Fibroblast of skin of left quadriceps (primary cell): ENCODE measurements at regions not wholly inside any gene's neighbourhood (a gene's known extent, or its start where the extent isn't known, plus 50 kb on each side); places are given as distances from the start of the nearest gene placed in this dataset.

Experiments used
- DNase-seq, 2 experiments: peaks; one replicate each; pipeline ENCODE4 v3.0.0-alpha.2; 2013; ENCODE audit warnings: low read depth in 2 of 2

DNA sequence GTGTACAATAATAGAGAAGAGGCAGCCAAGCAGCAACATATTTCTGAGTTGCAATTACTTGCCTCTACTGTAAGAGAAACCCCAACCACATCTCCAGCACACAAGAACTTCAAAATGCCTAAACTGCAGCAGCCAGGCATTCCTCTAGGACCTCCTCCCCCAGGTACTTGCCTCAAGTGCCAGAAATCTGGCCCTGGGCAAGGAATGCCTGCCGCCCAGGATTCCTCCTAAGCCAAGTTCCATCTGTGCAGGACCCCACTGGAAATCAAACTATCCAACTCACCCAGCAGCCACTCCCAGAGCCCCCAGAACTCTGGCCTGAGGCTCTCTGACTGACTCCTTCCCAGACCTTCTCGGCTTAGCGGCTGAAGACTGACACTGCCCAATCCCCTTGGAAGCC lies 336.8 kb upstream of the RGMB start:
- no peak for DNase-seq

DNA sequence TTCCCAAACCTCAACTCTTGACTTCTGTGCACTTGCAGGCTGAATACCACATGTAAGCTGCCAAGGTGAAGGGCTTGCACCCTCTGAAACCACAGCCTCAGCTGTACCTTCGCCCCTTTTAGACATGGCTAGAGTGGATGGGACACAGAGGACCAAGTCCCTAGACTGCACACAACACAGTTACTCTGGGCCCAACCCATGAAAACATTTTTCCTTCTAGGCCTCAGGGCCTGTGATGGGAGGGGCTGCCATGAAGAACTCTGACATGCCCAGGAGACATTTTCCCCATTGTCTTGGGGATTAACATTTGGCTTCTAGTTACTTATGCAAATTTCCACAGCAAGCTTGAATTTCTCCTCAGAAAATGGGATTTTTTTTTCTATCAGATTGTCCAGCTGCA lies 331.0 kb upstream of the RGMB start:
- no peak for DNase-seq

DNA sequence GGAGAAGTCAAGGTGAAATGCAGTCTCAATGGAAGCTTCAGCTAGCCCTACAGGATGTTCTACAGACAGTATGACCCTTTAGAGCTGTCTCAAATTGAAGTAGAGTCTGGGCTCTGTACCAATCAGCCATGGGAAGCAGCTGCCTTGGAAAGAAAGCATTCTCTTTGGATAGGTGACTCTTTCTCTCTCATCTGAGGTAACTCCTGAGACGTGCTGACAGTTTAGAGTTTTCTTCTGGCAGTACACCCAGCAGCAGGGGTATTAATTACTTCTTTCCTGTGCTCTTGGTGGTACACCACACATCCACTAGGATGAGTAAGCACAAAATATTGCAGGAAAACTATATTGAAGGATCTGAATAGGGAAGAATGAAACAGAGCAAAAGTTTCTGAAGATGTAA lies 329.6 kb upstream of the RGMB start:
- DNase-seq, result no peak

DNA sequence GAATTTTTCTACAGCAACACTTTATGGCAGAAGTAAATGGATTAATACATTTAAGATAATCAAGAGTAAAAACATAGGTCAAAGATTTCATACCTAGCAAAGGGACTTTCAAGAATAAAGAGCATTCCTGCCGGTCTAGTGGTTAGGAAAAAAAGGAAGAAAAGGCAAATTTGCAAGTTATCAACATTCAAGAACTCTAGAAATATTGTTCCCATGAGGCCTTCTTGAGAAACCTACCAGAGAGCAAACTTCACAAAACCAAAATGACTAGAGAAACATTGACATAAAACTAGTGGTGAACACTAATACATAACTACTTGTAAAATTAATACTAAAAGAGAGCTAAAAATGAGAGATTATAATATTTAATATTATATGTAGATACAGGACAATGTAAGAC lies 320.2 kb upstream of the RGMB start:
- no peak for DNase-seq

DNA sequence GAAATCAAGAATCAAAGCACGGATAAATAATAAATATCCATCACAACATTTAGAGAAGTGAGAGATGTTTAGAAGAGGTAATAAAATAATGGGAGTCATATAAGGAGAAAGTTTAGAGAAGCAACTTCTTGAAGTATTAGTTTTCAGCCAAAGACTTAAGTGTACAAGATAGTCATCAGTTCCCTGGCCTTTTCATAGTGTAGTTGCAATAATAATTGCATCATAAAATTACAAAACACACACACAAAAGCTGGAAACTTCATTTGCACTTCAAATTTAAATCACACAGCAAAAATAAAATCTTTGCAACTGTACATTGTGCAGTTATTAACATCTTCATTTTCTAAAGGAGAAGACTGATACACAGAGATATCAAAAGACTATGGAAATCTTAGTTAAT lies 319.1 kb upstream of the RGMB start:
- DNase-seq, result no peak

DNA sequence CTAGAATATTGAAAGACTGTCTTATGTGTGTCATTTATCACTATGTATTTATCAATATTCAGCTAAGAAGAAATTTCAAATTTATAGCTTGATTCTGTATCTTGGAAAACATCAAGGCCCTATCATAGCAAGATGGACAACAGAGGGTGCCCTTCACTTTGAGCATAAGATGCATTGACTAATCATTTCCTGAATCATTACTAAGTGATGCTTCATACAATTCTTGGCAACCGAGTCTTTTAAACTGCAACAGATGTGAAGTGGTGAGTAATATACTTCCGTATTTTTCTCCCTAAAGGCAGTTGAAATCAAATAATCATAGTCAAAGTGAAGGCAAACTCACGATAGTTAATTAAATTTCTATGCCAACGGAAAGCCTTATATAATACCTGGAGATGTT lies 318.6 kb upstream of the RGMB start:
- peak; percentile 93 for DNase-seq

DNA sequence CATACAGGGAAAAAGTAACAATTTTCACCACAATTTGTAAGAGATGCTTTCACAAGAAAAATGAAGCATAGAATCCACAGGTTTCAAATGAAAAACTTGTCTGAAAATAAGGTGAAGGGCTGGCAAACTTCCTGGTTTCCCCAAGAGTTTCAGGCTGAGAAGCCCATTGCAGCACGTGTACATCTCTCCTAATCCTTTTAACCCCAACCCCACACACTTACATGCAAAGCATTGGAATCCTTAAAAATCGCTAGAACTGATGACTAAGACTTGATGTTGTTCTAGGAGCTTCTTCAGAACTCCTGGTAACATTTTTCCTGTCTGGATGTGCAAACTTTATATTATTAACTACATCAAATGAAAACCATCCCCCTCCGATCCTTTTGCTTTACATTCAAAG lies 317.8 kb upstream of the RGMB start:
- peak; percentile 60 to 66 for DNase-seq

DNA sequence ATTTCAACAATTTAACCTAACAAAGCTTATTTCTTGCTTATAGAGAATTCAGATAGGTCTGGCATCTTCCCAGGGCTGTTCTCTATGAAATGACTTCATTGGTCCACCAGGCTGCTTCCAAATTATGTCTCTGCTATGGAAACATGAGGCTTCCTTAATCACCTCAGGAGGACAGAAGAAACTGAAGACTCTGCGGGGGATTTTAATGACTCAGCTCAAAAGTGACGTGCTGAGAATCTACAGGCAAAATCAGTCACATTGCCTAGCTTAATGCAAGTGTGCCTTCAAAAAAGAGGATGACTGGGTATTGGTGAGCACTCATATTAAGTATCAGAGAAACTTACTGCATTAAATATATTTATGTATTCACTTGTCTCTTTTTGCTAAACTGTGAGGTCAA lies 315.5 kb upstream of the RGMB start:
- DNase-seq, result peak; percentile 74 to 76

DNA sequence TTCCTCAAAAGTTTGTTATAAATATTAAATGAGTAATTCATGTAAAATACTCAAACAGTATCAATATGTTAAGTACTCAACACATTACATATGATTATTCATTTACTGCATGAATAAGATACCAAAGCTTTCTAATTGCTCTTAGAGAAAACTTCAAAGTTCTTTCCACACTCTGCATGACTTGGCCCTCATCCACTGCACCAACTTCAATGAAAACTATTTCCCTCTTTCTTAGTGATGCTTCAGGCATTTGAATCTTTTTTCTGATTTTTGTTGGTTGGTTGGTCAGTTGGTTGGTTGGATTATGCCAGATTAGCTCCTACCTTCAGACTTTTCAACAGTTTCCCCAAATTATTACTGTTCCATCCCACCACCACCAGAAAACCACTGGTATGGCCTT lies 314.7 kb upstream of the RGMB start:
- no peak for DNase-seq

DNA sequence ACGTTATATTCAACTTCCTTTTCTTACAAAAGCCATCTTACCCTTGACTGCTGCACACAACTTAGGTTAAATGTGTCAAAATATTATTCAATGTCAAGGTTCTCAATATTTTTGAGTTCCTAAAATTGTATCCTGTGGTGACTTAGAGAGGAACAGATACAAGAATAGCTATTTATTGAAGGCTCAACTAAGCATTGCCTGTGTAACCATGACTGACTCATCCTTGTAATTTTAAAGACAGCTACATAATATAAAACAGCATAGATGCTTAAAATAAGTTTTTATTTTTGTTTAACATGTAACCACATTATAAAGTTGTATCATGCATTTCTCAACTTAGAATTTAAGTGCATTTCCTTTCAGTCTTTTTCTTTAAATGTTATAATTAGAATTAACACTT lies 312.9 kb upstream of the RGMB start:
- DNase-seq, result no peak

DNA sequence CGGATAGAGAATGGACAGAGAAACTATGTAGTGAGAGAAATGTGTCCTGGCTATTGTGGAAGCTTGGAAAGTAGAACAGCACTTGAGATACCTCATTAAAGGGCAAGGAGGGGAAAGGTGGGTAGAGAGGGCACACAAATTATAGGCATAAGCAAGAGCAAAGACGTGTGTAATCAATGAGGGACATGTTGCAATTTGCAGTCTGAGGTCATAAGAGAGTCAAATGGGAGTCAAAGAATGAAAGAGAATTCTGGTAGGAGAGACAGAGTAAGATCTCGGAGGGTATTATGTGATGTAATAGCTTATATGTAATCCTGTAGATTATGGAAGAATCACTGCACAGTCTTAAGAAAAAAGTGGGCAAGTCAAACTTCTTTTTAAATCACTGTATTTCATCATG lies 312.0 kb upstream of the RGMB start:
- DNase-seq, result no peak

DNA sequence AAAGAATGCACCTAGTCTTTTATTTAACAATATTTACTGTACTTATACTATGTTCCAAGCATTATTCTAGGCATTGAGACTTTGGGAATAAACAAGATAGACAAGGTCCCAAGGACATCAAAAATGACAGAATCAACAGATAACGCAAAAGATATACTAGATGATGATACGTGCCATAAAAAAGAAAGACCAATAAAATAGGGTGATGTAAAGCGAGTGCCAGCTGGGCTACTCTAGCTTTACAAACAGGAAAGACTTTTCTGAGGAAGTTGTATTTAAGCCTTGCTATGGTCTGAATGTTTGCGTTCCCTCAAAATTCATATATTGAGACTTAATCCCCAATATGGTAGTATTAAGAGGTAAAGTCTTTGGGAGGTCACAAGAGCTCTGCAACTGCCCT lies 310.2 kb upstream of the RGMB start:
- DNase-seq, result no peak

DNA sequence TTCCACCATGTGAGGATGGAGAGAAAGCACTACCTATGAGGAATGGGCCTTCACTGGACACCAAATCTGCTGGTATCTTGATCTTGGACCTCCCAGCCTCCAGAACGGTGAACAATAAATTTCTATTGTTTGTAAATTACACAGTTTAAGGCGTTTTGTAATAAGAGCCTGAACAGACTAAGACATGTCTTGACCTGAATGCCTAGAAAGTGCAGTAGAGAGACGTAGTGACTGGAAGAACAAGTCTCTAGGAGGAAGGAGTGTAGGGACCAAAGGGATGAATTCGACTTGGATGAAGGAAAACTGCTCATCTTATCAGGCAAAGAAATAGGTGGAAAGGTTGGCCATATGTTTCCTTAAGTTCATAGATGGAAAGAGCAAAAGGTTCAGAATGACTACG lies 309.8 kb upstream of the RGMB start:
- no peak for DNase-seq

DNA sequence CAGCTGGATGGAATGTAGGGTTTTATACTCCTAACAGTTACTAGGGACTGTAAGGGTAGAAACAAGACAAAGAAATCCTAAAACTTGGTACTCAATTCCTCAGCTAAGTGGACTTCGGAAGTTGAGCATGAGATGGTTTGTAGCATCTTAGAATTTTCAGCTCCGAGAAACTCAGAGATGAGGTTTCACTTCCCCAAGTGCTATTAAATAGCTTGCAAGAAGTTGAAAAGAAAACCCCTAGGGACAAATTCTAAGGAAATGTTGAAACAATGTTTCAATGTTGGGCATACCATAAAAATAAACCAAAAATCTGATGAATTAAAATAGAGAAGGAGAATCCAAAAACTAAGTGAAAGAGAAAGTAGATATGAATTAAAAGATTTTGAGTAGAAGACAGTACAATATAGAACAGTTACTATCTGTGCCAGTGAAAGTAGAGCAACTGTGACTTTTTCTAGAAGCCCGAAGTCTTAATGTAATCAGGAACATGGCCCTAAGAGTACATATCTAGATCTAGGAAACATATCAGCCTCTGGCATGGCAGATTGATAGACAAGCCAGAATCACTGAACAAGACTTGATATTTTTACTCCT lies 308.6 kb upstream of the RGMB start:
- DNase-seq, result no peak

DNA sequence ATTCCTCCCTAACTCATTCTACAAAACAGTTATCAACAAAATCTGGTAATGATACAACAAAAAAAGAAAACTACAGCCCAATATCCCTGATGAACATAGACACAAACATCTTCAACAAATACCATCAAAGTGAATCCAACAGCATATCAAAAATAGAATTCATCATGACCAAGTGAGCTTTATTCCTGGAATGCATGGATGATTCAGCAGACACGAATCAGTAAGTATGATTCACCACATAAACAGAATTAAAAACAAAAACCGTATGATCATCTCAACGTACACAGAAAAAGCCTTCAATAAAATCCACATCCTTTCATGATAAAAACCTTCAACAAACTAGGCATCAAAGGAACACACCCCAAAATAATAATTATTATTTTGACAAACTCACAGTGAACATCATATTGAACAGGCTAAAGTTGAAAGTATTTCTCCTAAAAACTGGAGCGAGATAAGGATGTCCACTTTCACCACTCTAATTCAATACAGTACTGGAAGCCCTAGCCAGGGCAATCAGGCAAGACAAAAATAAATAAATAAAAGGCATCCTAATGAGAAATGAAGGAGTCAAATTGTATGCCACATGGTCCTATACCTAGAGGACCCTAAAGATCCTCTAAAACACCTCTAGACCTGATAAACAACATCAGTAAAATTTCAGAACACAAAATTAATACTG lies 305.1 kb upstream of the RGMB start:
- peak; percentile 85 to 87 for DNase-seq

DNA sequence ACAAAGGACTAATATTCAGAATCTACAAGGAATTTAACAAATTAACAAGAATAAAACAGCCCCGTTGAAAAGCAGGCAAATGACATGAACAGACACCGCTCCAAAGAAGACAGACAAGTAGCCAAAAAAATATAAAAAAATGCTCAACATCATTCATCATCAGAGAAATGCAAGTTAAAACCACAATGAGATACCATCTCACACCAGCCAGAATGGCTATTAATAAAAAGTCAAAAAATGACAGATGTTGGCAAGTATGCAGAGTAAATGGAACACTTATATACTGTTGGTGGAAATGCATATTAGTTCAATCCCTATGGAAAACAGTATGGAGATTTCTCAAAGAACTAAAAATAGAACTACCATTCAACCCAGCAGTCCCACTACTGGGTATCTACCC lies 302.7 kb upstream of the RGMB start:
- DNase-seq, result no peak

DNA sequence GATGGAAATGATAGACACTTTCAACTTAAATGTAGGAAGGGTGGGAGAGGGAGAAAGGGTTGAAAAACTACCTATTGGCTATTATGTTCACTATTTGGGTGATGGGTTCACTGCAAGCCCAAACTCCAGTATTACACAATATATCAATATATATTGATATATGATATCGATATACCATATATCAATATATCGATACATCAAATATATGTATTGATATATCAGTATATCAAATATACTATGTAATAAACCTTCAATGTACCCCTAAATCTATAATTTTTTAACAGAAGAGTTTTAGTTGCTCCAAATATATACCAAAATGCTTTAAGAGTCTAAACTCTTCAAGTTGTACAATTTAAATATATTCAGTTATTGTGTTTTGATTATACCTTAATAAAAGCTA lies 302.0 kb upstream of the RGMB start:
- no peak for DNase-seq

DNA sequence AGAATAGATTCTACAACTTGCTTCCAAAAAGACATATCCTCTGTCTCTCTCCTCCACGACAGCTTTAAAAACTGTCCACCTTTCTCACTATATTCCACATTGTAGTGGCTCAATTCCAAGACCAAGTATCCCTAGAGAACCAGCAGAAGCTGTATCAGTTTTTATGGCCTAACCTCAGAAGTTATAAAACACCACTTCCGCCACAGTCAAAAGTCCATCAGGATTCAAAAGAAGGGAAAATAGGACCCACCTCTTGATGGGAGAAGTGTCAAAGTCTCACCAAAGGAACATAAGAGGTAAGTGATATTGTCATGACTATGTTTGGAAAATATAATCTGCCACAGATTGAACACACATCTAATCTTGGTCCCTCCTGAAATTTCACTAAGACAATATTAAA lies 299.2 kb upstream of the RGMB start:
- DNase-seq, result no peak

DNA sequence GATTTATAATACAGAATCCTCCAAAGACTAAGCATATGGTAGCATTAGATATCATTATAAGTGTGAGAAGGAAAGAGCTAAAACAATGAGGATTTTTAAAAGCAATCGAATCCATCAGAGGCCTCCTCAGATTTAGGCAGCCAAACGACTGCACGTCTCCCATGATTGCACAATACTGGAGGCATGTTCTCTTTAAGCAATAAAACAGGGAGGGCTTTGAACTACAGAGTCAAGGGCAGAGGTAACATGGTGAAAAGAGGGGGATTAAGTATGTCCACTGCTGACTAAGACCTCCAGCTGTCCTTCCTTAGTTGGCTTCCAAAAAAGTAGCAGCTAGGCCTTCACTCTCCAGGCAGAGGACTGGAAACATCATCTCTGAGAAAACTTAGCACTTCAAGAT lies 298.7 kb upstream of the RGMB start:
- no peak for DNase-seq

DNA sequence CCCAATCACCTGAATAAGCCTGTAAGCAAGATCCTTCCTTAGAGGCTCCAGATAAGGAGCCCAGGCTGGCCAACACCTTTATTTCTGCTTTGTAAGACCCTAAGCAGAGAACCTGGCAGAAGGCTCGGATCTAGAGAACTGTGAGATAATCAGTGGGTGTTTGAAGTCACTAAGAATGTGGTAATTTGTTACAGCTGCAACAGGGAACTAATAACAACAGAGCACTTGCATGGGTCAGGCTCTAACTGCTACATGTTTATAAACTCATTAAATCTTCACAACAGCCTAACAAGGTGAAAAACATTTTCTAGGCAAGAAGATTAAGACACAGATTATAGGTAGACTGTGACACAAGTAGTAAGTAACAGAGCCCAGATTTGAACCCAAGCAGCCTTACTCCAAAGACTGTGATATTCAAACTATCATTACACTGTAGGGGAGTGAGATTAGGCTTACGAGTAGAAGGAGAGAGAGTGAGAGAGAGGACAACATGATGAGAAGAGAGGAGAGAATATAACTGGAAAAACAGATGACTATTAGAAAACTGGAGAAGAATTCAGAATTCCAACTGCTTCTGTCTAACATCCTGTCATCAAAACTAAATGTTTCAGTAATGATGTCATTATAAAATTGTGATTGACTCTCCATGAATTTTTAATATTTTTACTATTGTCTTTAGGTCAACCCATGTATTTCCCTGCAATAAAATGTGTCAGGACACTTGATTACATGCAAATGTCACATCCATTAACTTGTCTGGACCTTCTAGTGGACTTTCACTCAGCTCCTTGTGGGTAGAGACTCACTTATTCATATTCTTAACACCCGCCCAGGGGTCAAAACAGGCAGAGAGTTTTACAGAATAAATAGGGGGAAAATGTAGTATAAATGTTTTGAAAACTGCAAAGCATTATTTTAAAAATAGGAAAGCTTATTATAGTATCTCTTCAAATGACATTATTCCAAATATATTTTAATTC lies 290.9 kb upstream of the RGMB start:
- no peak for DNase-seq

DNA sequence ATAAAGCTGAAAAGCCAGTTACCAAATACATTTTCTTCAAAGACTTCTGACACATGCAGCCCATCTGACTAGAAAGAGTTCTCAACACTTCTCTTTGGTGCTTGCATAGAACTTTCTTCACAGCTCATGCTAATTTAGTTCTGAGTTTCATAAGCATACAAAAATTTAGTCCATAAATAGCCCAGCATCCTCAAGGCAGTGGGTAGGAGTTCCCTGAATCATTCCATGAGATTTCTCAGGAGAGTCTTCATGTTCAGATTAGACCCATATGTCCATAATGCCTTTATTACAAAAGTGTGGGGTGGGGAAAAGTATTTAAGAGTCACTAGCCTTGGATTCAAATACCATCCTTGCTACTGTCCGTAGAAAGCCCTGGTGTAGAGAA lies 290.2 kb upstream of the RGMB start:
- peak; percentile 96 for DNase-seq

DNA sequence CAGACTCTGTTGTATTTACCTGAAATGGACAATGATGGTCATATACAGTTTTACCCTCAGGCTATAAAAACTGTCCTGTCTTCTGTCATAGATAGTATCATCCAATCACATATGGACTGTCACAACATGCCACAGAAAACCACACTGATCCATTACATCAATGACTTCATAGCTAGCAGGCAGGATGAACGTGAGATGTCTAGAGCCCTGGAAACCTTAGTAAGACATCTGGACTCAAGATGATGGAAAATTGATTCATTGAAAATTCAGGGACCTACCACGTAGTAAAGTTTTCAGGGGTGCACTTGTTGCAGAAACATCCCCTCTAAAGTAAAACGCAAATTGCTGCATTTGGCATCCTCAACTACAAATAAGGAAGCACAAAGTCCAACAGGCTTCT lies 284.4 kb upstream of the RGMB start:
- DNase-seq, result no peak

DNA sequence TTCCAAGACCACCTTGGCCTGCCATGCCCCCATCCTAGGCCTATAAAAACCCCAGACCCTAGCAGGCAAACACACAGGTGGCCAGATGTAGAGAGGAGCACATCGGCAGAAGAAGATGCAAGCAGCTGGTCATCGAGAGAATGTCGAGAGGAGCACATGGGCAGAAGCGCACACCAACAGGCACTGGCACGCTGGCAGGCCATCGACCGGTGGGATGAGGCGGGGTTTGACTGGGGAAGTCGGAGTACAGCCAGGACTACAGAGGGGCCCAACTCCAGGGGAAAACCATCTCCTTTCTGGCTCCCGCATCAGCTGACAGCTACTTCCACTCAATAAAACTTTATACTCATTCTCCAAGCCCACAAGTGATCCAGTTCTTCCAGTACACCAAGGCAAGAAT lies 283.1 kb upstream of the RGMB start:
- DNase-seq, result no peak
